ENCODE measurements at regions not wholly inside any gene's neighbourhood (a gene's known extent, or its start where the extent isn't known, plus 50 kb on each side); places are given as distances from the start of the nearest gene placed in this dataset.

DNA sequence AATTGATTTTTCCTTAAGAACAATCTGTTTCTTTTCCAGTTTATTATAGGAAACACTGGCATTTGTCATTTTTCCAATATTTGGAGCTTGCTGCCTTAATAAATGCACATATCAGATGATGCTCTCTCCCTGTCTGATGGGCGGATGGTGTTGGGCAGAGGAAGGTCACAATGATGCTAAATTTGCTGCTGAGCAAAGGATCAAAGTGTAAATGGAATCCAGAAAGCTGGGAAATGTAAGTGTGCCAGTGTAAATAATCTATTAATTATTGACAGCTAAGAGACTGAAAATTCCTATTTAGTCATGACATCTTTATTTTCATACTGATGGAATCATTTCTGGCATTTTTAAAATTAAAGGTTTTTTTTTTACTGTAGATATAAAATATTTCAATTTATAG is 243.2 kb downstream of the PTBP2 start:
- no peak for DNase-seq (ENCODE audit: low read depth)

- DNase-seq (ENCODE audit: low read depth) = no peak
Measured at GRCh38 chr1:96966536-96967138, 245.1 kb downstream of the PTBP2 start.

DNA sequence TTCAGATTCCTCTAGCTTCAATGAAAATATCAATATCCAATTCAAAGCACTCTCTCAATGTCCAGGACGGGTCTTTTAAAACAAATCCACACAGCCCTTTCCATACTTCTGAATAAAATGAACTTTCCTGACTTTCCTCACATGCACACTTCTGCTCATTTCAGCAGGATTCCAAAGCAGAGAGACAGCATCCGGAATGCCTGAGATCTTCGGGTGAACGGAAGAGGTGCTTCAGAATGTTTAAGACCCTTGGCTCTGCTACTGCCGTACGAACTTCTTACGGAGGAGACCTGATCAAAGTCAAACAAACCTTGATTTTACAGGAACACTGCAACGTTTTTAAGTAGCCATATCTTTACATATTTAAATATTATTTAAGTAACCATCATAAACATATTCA is 245.7 kb downstream of the PTBP2 start:
- DNase-seq (ENCODE audit: low read depth) = no peak

DNA sequence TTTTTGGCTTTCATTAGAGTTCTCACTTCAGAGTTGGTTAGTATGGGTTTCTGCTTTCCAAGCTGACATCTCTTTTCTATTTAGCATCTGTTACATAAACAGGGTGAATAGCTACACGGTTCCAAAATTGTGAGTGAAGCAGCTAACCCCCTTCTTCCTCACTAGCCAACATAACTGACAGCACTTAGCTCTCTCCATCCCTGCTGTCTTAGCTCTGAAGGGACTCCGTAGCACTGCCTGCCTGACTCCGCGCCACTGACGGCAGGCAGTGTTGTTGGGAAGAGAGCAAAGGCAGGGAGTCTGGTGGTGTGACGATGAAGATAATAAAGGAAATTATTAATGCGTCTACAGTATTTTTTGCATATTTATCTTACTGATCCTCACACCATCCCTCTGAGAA is 247.0 kb downstream of the PTBP2 start:
- no peak for DNase-seq (ENCODE audit: low read depth)

DNA sequence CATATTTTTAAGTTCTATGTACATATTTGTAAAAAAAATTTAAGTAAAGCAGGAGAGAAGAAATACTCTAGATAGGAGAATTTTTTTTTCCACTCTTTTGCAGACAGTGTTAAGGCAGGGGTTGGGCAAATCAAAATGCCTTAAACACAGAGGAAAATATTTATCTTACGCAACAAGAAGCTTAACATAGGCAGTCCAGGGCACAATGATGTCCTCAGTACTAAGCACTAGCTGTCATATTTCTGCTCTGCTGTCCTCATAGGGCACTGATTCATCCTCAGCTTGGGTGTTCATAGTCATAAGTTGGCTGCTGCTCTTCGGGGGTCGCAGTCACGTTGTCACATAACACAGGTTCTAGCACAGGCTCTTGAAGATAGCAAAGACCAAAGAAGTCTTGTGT is 247.4 kb downstream of the PTBP2 start:
- DNase-seq (ENCODE audit: low read depth) = no peak

DNA sequence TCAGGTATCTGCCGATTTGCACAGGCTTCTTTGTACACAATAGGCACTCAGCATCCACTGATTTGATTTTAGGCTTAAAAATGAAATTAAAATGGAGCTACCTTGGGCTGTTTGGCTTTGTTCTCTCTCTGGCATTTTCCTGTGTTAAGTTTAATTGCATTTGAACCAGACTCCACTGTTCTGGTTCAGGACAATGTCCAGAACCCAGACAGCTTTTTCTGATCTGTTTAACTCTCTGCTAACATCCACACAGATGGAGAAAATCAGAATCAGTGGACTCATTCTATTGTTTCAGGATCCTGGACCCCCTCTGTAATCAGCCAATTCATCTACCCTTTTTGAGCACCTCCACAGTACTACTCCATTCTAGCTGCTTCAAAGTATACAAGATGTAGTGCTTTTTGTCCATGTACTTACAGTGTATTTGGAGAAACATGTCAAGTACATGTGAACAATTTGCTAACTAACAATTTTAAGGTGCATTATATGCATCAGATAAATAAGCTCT is 248.1 kb downstream of the PTBP2 start:
- no peak for DNase-seq (ENCODE audit: low read depth)

DNA sequence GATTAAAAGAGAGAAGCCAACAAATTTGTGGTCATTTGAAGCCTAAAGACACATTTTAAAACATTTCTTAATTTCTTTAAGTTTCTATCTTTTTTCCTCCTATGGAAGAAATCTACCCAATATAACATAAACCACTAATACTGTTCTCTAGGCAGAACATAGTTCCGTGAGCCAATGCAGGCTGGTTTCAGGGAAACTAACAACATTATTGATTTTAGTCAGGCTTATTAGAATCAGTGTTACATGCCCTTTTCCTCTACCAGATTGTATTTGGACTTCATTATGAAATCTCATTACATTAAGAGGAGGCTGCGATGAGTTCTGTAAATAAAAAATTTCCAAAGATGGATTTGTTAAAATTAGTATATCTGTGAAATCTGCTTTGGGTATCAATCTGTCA is 249.9 kb downstream of the PTBP2 start:
- DNase-seq (ENCODE audit: low read depth) = no peak

DNA sequence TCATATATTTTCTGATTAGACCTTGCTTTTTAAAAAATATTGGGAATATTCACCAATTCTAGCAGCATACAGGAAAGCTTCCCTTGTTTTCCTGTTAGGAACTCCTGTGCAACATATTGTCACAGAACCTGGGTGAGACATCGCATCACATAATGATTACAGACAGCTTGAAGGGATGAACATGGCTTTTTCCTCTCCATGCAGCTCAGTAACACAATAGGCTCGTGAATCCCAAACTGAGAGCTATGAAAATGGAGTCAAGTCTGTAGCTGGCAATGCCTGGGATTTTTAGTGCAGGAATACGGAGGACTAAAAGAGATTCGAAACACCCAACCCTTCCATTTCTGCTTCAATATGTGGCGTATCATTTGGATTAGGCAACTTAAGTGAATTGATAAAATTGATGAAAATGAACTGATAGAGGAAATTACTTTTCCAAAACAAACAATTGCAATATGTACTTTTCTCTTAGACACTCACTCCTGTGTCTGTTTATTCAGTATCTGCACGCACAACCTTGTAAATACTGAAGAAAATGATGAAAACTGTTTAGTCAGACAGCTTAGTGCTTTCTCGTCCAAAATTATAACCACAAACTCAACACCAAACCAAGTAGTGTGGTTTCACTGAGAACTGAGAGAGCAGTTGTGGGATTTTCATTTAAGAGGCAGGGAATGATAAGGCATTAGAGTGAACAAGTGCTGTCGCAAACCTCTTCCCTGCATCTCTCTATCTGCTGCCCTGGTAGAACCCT is 250.4 kb downstream of the PTBP2 start:
- DNase-seq (ENCODE audit: low read depth) = no peak

DNA sequence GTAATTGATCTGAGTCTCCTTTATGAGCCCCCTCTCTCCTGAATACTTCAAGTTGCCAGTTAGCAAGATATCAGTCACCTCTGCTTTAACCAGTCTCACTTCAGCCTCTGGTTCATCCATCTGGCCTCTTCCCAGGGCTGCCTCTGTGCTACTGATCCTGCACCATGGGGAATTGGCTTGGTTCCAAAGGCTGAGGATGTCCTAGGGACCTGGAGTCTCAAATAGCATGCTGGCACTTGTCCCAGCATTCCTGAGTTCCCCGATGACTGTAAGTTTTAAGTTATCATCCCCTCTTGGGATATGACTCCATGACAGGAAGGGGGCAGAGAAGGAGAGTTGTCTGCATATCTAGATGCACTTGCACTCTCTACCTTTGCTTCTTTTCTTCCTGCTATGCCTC is 252.0 kb downstream of the PTBP2 start:
- DNase-seq (ENCODE audit: low read depth) = no peak

DNA sequence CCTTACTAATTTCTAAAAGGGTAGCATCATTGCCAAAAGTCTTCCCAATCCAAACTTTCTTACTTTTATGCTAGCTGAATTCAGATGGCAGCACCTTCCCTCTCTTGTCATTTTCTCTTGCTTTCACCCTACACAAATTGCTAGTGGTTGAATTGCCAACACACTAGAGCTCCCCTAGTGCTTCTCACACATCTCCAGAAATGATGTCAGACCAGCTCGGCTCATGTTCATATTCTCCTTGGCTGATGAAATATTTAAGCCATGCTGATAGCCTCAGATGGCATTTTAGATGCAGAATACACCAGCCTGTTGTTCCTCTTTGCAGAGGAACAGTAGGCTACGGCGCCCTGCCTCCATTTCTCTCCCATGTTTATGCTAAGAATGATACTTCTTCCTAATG is 256.9 kb downstream of the PTBP2 start:
- DNase-seq (ENCODE audit: low read depth) = no peak

GRCh38 chr1:96978901-96979300 is 257.3 kb downstream of the PTBP2 start:
- no peak for DNase-seq (ENCODE audit: low read depth)

DNA sequence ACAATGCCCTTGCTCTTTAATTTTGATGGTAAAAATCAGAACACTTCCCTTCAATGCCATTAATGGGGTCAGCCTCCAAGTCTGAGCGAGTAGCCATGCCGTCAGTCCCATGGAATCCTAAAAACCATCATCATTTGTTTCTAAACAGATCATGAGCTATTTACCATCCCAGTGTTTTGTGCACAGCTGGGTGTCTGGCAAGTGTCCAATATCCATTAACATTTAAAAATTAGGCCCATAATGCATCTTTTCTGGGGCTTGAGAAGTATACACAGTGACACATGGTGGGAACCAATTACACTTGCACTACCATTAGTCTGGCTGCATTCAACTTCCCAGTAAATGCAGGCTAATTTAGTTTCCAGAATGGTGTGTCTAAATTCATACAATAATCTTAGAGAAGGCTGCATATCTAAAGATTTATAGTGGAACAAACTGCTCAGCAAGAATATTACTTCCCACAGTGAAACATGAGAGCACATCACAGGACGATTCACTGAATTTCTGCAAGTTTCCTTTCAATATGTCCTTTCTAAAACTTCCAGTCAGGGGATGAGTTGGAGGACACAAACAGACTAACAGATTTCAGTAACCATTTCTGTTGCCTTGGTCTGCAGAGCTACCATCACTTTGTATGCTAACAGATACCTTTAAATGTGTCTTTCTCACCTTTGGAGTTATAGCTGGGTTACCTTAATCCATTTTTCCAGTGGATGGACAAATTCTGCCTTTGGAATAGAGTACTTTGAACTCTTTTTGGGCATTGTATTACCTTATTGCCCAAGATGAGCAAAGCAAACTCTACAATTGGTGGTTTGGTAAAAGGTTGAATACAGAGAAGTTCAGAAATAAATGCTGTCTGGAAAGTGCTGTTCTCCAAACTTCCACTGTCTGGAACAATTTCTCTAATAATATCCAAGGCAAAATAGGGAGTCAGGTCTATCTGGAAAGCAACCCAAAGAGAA is 258.0 kb downstream of the PTBP2 start:
- DNase-seq (ENCODE audit: low read depth) = no peak

GRCh38 chr1:96980448-96980847 is 258.9 kb downstream of the PTBP2 start:
- no peak for DNase-seq (ENCODE audit: low read depth)

- DNase-seq (ENCODE audit: low read depth) = no peak
Measured at GRCh38 chr1:96981181-96981580, 259.6 kb downstream of the PTBP2 start.

GRCh38 chr1:96982118-96982517 is 260.5 kb downstream of the PTBP2 start:
- DNase-seq (ENCODE audit: low read depth) = no peak

DNA sequence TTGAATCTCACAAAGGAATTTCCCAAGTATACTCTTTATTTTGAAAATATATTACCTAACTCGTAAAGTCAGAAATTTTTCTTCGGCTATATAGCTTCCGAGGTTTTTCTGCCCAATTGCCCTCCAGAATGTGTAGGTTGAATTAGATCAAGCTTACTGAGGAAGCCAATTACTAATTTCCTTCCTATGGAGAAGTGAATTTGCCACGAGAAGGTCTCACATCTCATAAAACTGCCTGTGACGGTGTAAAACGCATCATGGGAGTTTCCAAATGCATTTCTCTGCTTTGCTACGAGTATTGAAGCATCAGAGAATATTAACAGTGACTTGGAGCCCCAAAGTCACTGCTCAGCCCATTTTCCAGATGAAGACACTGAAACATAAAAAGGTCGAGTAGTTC is 262.3 kb downstream of the PTBP2 start:
- no peak for DNase-seq (ENCODE audit: low read depth)

DNA sequence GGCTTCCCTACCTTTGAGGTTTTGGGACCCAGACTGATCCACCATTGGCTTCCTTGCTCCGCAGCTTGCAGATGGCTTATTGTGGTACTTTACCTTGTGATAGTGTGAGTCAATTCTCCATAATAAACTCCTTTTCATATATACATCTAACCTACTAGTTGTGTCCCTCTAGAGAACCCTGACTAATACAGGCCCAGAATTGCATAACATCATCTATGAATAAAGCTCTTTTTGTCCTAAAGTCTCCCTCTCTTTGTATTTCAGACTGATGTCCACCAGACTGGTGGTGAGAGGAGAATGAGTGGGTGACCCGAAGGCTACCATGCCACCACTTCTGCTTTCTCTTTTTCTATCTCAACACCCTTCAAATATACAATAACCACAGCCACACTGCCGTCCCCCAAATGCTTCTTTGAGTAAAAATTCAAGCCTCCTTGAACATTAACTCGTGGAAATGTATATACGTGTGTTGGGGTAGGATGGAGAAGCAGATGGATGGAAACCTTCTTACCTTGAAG is 265.7 kb downstream of the PTBP2 start:
- no peak for DNase-seq (ENCODE audit: low read depth)

- DNase-seq (ENCODE audit: low read depth) = no peak
Measured at GRCh38 chr1:96989302-96989701, 267.7 kb downstream of the PTBP2 start.

GRCh38 chr1:96990136-96990535 is 268.6 kb downstream of the PTBP2 start:
- DNase-seq (ENCODE audit: low read depth) = no peak

DNA sequence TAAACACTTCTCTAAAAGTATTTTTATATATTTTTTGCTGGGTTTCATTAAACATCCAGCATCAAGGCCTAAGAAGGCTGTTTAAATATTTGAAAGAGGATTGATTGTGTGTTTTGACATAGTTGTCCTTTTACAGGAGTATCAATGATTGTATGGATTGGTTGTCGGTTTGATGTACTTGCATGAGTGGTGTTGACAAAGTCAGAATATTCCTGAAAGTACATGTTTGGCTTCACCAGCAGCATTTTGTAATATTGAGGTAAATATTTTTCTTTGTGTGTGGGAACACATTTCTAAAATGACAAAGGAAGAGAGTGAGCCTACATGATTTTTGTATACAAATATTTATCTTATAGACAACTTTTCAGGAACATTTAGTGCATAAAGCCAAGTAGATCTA is 269.7 kb downstream of the PTBP2 start:
- DNase-seq (ENCODE audit: low read depth) = no peak

DNA sequence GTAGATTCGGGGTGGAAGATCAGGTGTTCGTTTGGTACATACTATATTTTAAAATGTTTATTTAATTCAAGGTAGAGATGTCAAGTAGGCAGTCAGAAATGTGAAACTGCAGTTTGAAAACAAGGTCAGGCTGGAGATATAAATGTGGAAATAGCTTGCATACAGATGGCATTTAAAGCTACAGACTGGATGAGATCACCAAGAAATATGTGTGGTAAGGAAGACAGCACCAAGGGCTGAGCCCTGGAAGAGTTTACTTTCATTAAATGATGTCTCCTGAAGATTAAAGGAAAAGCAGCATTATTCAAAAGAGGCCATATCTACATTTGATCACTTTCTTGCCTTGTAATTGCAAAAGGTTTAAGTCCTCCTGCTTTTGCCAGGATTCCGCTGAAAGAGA is 271.3 kb downstream of the PTBP2 start:
- DNase-seq (ENCODE audit: low read depth) = no peak

DNA sequence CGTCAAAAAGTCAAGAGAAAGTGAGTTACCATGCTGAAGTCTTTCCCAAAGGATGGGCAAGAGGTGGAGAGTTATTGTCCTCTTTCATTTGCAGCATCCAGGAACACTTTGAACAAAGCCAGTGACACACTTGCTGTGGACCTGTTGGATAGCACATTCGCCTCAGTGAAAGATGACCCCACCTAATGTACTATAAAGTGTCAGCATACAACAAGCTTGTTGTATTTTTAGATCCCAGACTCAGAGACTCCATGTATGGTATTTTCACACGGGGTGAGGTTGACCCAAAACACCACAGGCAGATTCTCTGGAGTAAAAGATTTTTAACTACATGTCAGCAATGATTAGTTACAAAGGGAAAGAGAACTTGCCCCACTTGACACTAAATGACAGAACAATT is 273.8 kb downstream of the PTBP2 start:
- no peak for DNase-seq (ENCODE audit: low read depth)

DNA sequence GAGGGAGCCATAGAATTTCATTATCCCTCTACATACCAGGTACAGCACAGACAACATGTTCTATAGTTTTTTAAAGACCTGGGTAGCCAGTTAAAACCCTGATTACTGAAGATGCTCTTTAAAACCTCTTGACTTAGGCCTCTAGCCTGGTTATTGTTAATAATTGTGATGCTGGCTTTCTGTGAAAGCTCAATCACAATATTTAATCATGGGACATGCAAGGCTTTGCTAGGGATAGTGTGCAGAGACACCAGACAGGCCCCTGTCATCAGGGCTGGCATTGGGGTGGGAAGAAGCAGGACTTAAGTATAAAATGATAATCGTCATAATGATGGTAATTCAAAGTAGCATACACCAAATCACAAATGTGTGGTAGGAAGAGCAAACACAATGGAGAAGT is 274.4 kb downstream of the PTBP2 start:
- no peak for DNase-seq (ENCODE audit: low read depth)

Data from stromal cell of bone marrow (primary cell).